Transverse colon (tissue), 4 donors: ENCODE measurements at regions not wholly inside any gene's neighbourhood (a gene's known extent, or its start where the extent isn't known, plus 50 kb on each side); places are given as distances from the start of the nearest gene placed in this dataset.
"Not testable (repeated sequence)": the region's sequence is repeated elsewhere in the genome, so short reads cannot be mapped to it uniquely, and the experiment has no call there.

Source experiments
- CTCF ChIP-seq, 5 experiments: fragments of 200-600 bp in 3 of 5; fragments of 450-650 bp in 2 of 5; sonication (generic) in 3 of 5; IDR thresholded peaks; 1 replicate in 2 of 5; 2 replicates in 3 of 5; pipeline ENCODE4 v1.5.1; 2016 to 2017; ENCODE audit warnings: antibody characterized with exemption in 5 of 5, inconsistent platforms in 3 of 5, mild to moderate bottlenecking in 2 of 5, moderate library complexity in 1 of 5
- EP300 ChIP-seq: sonication (generic); formaldehyde crosslinking; IDR thresholded peaks from one replicate; pipeline ENCODE4 v1.6.1; 2017; ENCODE audit warnings: antibody characterized with exemption, low read depth
- POLR2AphosphoS5 ChIP-seq, 3 donors: sonication (generic); formaldehyde crosslinking; IDR thresholded peaks; one replicate each; pipeline ENCODE4 v1.6.1; 2016; ENCODE audit warnings: antibody characterized with exemption in 3 of 3

GRCh38 chr7:6974876-6975275 is 148.8 kb upstream of the CCZ1B start:
- TF ChIP-seq EP300; CTCF (IDR thresholded peaks at IDR 0.05); POLR2AphosphoS5 (IDR thresholded peaks at IDR 0.05): not testable (repeated sequence)
